ENCODE measurements at regions not wholly inside any gene's neighbourhood (a gene's known extent, or its start where the extent isn't known, plus 50 kb on each side); places are given as distances from the start of the nearest gene placed in this dataset.

GRCh38 chr13:58528351-58528750 lies 896.8 kb downstream of the PCDH17 start:
- intact Hi-C loops (cut with micrococcal nuclease), result no loop called here
- POLR2A ChIA-PET (ENCODE audit: unreplicated experiment), result no interaction called here

GRCh38 chr13:58531614-58532013 lies 900.1 kb downstream of the PCDH17 start:
- H3F3A ChIP-seq (ENCODE audit: low read length, unreplicated experiment), result no peaks in the 10 kb centered on the region
- H3K9me3 ChIP-seq (ENCODE audit: low read length), result no peaks in the 10 kb centered on the region
- POLR2A ChIA-PET (ENCODE audit: unreplicated experiment), result no interaction called here
- no peaks in the 10 kb centered on the region for H3K4me1 ChIP-seq (ENCODE audit: insufficient read depth, low read length)
- H4K20me1 ChIP-seq (ENCODE audit: low read length), result no peaks in the 10 kb centered on the region
- H3K9me2 ChIP-seq (replicated peaks; ENCODE audit: low read length), result no peaks in the 10 kb centered on the region
- no peak for ATAC-seq
- DNase-seq, result no peak
- H3K27me3 ChIP-seq (ENCODE audit: low read length), result no peaks in the 10 kb centered on the region
- H3K36me3 ChIP-seq (ENCODE audit: low read depth, low read length), result no peaks in the 10 kb centered on the region
- H3K9ac ChIP-seq (ENCODE audit: low read length), result no peak overlapping the region
- TF ChIP-seq CTCF (conservative IDR thresholded peaks at IDR 0.05; ENCODE audit: low read depth, low read length), result no peak
- TF ChIP-seq EZH2 (IDR thresholded peaks at IDR 0.05; ENCODE audit: low read length, unreplicated experiment), result no peak
- no peak overlapping the region for H3K4me3 ChIP-seq (ENCODE audit: low read length)
- intact Hi-C loops (cut with micrococcal nuclease), result no loop called here
- H3K79me2 ChIP-seq (ENCODE audit: low read length), result no peaks in the 10 kb centered on the region
- BruUV-seq (replicated peaks), result no TSS peak
- no peak overlapping the region for H3K27ac ChIP-seq (ENCODE audit: low read length)
- no peak overlapping the region for H3K4me2 ChIP-seq (ENCODE audit: low read length)
- CTCF ChIA-PET, result no interaction called here
- no peak overlapping the region for H2AFZ ChIP-seq (ENCODE audit: low read length)

More at GRCh38 chr13:58528351-58528750, 896.8 kb downstream of the PCDH17 start:
- Histone ChIP-seq H3K27ac (ENCODE audit: low read length) (no peak overlapping the region), H3K4me2 (ENCODE audit: low read length) (no peak overlapping the region), H3K4me3 (ENCODE audit: low read length) (no peak overlapping the region), H3K4me1 (ENCODE audit: insufficient read depth, low read length) (no peaks in the 10 kb centered on the region), H3K27me3 (ENCODE audit: low read length) (no peaks in the 10 kb centered on the region), H2AFZ (ENCODE audit: low read length) (no peak overlapping the region), H4K20me1 (ENCODE audit: low read length) (no peaks in the 10 kb centered on the region), H3K79me2 (ENCODE audit: low read length) (no peaks in the 10 kb centered on the region), H3K9ac (ENCODE audit: low read length) (no peak overlapping the region), H3K36me3 (ENCODE audit: low read depth, low read length) (no peaks in the 10 kb centered on the region), H3K9me3 (ENCODE audit: low read length) (no peaks in the 10 kb centered on the region), H3F3A (ENCODE audit: low read length, unreplicated experiment) (no peaks in the 10 kb centered on the region), H3K9me2 (replicated peaks; ENCODE audit: low read length) (no peaks in the 10 kb centered on the region)
- TF ChIP-seq EZH2 (IDR thresholded peaks at IDR 0.05; ENCODE audit: low read length, unreplicated experiment), result no peak
- no peak for TF ChIP-seq CTCF (conservative IDR thresholded peaks at IDR 0.05; ENCODE audit: low read depth, low read length)
- no peak for TF ChIP-seq EZH2phosphoT487 (IDR thresholded peaks at IDR 0.05; ENCODE audit: borderline replicate concordance, low read length)
- DNase-seq, result no peak
- CTCF ChIA-PET, result no interaction called here
- BruUV-seq (replicated peaks), result no TSS peak
- no peak for ATAC-seq

- POLR2A ChIA-PET (ENCODE audit: unreplicated experiment), result no interaction called here
- no peaks in the 10 kb centered on the region for H3K4me1 ChIP-seq (ENCODE audit: insufficient read depth, low read length)
- no peaks in the 10 kb centered on the region for H3K36me3 ChIP-seq (ENCODE audit: low read depth, low read length)
- H3K4me2 ChIP-seq (ENCODE audit: low read length), result no peak overlapping the region
- H3K9me3 ChIP-seq (ENCODE audit: low read length), result no peaks in the 10 kb centered on the region
- H2AFZ ChIP-seq (ENCODE audit: low read length), result no peak overlapping the region
- no peaks in the 10 kb centered on the region for H3F3A ChIP-seq (ENCODE audit: low read length, unreplicated experiment)
- no peaks in the 10 kb centered on the region for H3K79me2 ChIP-seq (ENCODE audit: low read length)
- no peaks in the 10 kb centered on the region for H3K27me3 ChIP-seq (ENCODE audit: low read length)
- CTCF ChIA-PET, result no interaction called here
- ATAC-seq (no peak), DNase-seq (no peak)
- no peak overlapping the region for H3K9ac ChIP-seq (ENCODE audit: low read length)
- no peaks in the 10 kb centered on the region for H4K20me1 ChIP-seq (ENCODE audit: low read length)
- intact Hi-C loops (cut with micrococcal nuclease), result no loop called here
- no TSS peak for BruUV-seq (replicated peaks)
- no peak overlapping the region for H3K4me3 ChIP-seq (ENCODE audit: low read length)
- TF ChIP-seq EZH2phosphoT487 (IDR thresholded peaks at IDR 0.05; ENCODE audit: borderline replicate concordance, low read length) (no peak), CTCF (conservative IDR thresholded peaks at IDR 0.05; ENCODE audit: low read depth, low read length) (no peak), EZH2 (IDR thresholded peaks at IDR 0.05; ENCODE audit: low read length, unreplicated experiment) (no peak)
- H3K9me2 ChIP-seq (replicated peaks; ENCODE audit: low read length), result no peaks in the 10 kb centered on the region
- no peak overlapping the region for H3K27ac ChIP-seq (ENCODE audit: low read length)
Measured at GRCh38 chr13:58542530-58542929, 911.0 kb downstream of the PCDH17 start.
